ENCODE measurements at regions not wholly inside any gene's neighbourhood (a gene's known extent, or its start where the extent isn't known, plus 50 kb on each side); places are given as distances from the start of the nearest gene placed in this dataset.

- TF ChIP-seq, protein P1, sequence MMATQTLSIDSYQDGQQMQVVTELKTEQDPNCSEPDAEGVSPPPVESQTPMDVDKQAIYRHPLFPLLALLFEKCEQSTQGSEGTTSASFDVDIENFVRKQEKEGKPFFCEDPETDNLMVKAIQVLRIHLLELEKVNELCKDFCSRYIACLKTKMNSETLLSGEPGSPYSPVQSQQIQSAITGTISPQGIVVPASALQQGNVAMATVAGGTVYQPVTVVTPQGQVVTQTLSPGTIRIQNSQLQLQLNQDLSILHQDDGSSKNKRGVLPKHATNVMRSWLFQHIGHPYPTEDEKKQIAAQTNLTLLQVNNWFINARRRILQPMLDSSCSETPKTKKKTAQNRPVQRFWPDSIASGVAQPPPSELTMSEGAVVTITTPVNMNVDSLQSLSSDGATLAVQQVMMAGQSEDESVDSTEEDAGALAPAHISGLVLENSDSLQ (IDR thresholded peaks at IDR 0.05): no peak
- TF ChIP-seq ZNF384 (IDR thresholded peaks at IDR 0.05) (no peak), SUZ12 (IDR thresholded peaks at IDR 0.05) (no peak), TARDBP (IDR thresholded peaks at IDR 0.05) (no peak), LEF1 (IDR thresholded peaks at IDR 0.05; ENCODE audit: borderline replicate concordance) (no peak), ARNT (IDR thresholded peaks at IDR 0.05) (no peak), L3MBTL2 (conservative IDR thresholded peaks at IDR 0.05) (no peak), ELF4 (IDR thresholded peaks at IDR 0.05) (no peak), NFRKB (IDR thresholded peaks at IDR 0.05) (no peak), FOXK2 (IDR thresholded peaks at IDR 0.05) (no peak), BHLHE40 (IDR thresholded peaks at IDR 0.05; ENCODE audit: borderline replicate concordance) (no peak), SP1 (IDR thresholded peaks at IDR 0.05) (no peak), HDGF (IDR thresholded peaks at IDR 0.05; ENCODE audit: borderline replicate concordance) (no peak), FOXM1 (IDR thresholded peaks at IDR 0.05; ENCODE audit: borderline replicate concordance) (no peak), FOXA1 (IDR thresholded peaks at IDR 0.05) (no peak), CTBP1 (IDR thresholded peaks at IDR 0.05; ENCODE audit: borderline replicate concordance) (no peak)
- CTCF ChIA-PET: no interaction called here
- no peak for DNase-seq (ENCODE audit: extremely low spot score)
These were observed 107.6 kb downstream of the ZNF664 start for GRCh38 chr12:124080649-124081048.

GRCh38 chr12:124082012-124082411 lies 109.0 kb downstream of the ZNF664 start:
- CTCF ChIA-PET: no interaction called here
- POLR2A ChIA-PET: no interaction called here
- no peak for TF ChIP-seq ARNT (IDR thresholded peaks at IDR 0.05)
- TF ChIP-seq, protein P1 (IDR thresholded peaks at IDR 0.05): no peak
- no peak for TF ChIP-seq NFRKB (IDR thresholded peaks at IDR 0.05)
- no peak for TF ChIP-seq HDGF (IDR thresholded peaks at IDR 0.05; ENCODE audit: borderline replicate concordance)
- TF ChIP-seq L3MBTL2 (conservative IDR thresholded peaks at IDR 0.05): no peak

More at GRCh38 chr12:124080649-124081048, 107.6 kb downstream of the ZNF664 start:
- POLR2A ChIA-PET: no interaction called here

DNA sequence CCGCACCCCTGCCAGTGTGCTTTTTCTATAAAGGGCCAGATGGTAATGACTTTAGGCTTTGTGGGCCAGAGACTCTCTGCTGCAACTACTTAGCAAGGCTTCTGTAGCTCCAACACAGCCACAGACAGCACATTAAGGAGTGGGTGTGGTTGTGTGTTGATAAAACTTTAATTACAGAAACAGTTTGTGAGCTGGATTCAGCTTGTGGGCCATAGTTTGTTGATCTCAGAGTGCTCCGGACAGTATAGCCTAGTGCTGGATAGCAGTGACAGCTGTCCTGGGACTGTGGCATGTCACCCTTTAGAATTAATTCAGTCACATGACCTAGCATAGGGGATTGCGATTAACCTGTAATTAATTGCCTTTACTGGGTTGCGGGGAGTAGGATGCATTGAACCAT lies 109.7 kb downstream of the ZNF664 start:
- DNase-seq (ENCODE audit: extremely low spot score): no peak
- no peak for TF ChIP-seq ZNF384 (IDR thresholded peaks at IDR 0.05)
- no peak for TF ChIP-seq FOXM1 (IDR thresholded peaks at IDR 0.05; ENCODE audit: borderline replicate concordance)
- no peak for TF ChIP-seq SP1 (IDR thresholded peaks at IDR 0.05)
- TF ChIP-seq HDGF (IDR thresholded peaks at IDR 0.05; ENCODE audit: borderline replicate concordance): no peak
- TF ChIP-seq BHLHE40 (IDR thresholded peaks at IDR 0.05; ENCODE audit: borderline replicate concordance): no peak
- TF ChIP-seq NFRKB (IDR thresholded peaks at IDR 0.05): no peak
- no peak for TF ChIP-seq FOXA1 (IDR thresholded peaks at IDR 0.05)
- no peak for TF ChIP-seq TARDBP (IDR thresholded peaks at IDR 0.05)
- TF ChIP-seq, protein P1 (IDR thresholded peaks at IDR 0.05): no peak
- ChIA-PET CTCF (interaction anchor here (0.6 kb wide), 1 partner anchor 8 kb away, joined by 4 read pairs; no protein-coding TSS in a partner anchor), POLR2A (no interaction called here)

More at GRCh38 chr12:124082012-124082411, 109.0 kb downstream of the ZNF664 start:
- DNase-seq (ENCODE audit: extremely low spot score): no peak

DNA sequence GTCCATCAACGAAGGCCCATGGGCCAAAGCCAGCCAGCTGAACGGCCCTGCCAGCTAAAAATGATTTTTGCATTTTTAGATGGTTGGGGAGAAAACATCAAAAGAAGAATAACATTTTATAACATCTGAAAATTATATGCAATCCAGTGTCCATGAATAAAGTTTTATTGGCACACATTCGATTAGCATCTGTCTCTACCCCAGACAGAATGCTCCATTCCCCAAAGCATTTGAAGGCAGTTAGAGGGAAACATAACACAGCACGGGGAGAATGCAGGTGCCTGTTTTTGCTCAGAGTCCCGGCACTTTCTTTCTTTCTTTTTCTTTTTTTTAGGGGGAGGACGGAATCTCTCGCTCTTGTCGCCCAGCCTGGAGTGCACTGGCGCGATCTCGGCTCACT lies 110.7 kb downstream of the ZNF664 start:
- CTCF ChIA-PET: no interaction called here
- TF ChIP-seq ZNF384 (IDR thresholded peaks at IDR 0.05) (no peak), HDGF (IDR thresholded peaks at IDR 0.05; ENCODE audit: borderline replicate concordance) (no peak), FOXA1 (IDR thresholded peaks at IDR 0.05) (no peak), NFRKB (IDR thresholded peaks at IDR 0.05) (no peak), CTBP1 (IDR thresholded peaks at IDR 0.05; ENCODE audit: borderline replicate concordance) (no peak), ARNT (IDR thresholded peaks at IDR 0.05) (no peak), SP1 (IDR thresholded peaks at IDR 0.05) (no peak), ELF4 (IDR thresholded peaks at IDR 0.05) (no peak), SUZ12 (IDR thresholded peaks at IDR 0.05) (no peak), LEF1 (IDR thresholded peaks at IDR 0.05; ENCODE audit: borderline replicate concordance) (no peak), BHLHE40 (IDR thresholded peaks at IDR 0.05; ENCODE audit: borderline replicate concordance) (no peak), FOXK2 (IDR thresholded peaks at IDR 0.05) (no peak), L3MBTL2 (conservative IDR thresholded peaks at IDR 0.05) (no peak), FOXM1 (IDR thresholded peaks at IDR 0.05; ENCODE audit: borderline replicate concordance) (no peak)
- TF ChIP-seq, protein P1 (IDR thresholded peaks at IDR 0.05): no peak
- no peak for DNase-seq (ENCODE audit: extremely low spot score)
- POLR2A ChIA-PET: no interaction called here

- TF ChIP-seq TARDBP (IDR thresholded peaks at IDR 0.05) (no peak), SUZ12 (IDR thresholded peaks at IDR 0.05) (no peak), FOXK2 (IDR thresholded peaks at IDR 0.05) (no peak), ARNT (IDR thresholded peaks at IDR 0.05) (no peak), L3MBTL2 (conservative IDR thresholded peaks at IDR 0.05) (no peak), CTBP1 (IDR thresholded peaks at IDR 0.05; ENCODE audit: borderline replicate concordance) (no peak)
- TF ChIP-seq, protein P1 (IDR thresholded peaks at IDR 0.05): no peak
- no peak for DNase-seq (ENCODE audit: extremely low spot score)
- ChIA-PET POLR2A (no interaction called here), CTCF (no interaction called here)
These were observed 112.6 kb downstream of the ZNF664 start for GRCh38 chr12:124085419-124086296.

All from HEK293T (cell line).